GM23338 (cell line): ENCODE measurements at regions not wholly inside any gene's neighbourhood (a gene's known extent, or its start where the extent isn't known, plus 50 kb on each side); places are given as distances from the start of the nearest gene placed in this dataset.

ENCODE experiments used
- ATAC-seq: fragments of 200-7000 bp; cut with Tn5 transposase; 3 replicates; pipeline ENCODE4 v1.9.1; 2020
- DNase-seq: peaks from one replicate; pipeline ENCODE4 v3.0.0-alpha.2; 2015; ENCODE audit warnings: low spot score
- H2AFZ ChIP-seq: fragments of 200-600 bp; sonication (generic); 2 replicates; pipeline ENCODE4 v1.8.0; 2016; ENCODE audit warnings: antibody characterized with exemption, mild to moderate bottlenecking, moderate library complexity
- H3F3A ChIP-seq: fragments of 200-600 bp; sonication (generic); replicated peaks from 2 replicates; pipeline ENCODE4 v1.8.0; 2017; ENCODE audit warnings: antibody characterized with exemption, mixed run types, low read depth
- H3K27ac ChIP-seq: fragments of 200-600 bp; sonication (generic); 2 replicates; pipeline ENCODE4 v1.6.1; 2016; ENCODE audit warnings: low read depth
- H3K27me3 ChIP-seq: fragments of 200-600 bp; sonication (generic); 2 replicates; pipeline ENCODE4 v1.8.0; 2016; ENCODE audit warnings: mild to moderate bottlenecking, mixed run types, moderate library complexity; ENCODE audit not compliant: insufficient read depth
- H3K36me3 ChIP-seq: fragments of 200-600 bp; sonication (generic); 2 replicates; pipeline ENCODE4 v1.8.0; 2016; ENCODE audit warnings: mild to moderate bottlenecking; ENCODE audit not compliant: insufficient read depth
- H3K4me1 ChIP-seq: fragments of 200-600 bp; sonication (generic); 2 replicates; pipeline ENCODE4 v1.8.0; 2016; ENCODE audit warnings: mild to moderate bottlenecking, moderate library complexity; ENCODE audit not compliant: insufficient read depth
- H3K4me2 ChIP-seq: fragments of 200-600 bp; sonication (generic); 2 replicates; pipeline ENCODE4 v1.7.1; 2017; ENCODE audit warnings: mixed run types
- H3K4me3 ChIP-seq: fragments of 200-600 bp; sonication (generic); 2 replicates; pipeline ENCODE4 v1.6.1; 2016; ENCODE audit warnings: mixed run types
- H3K79me2 ChIP-seq: fragments of 200-600 bp; sonication (generic); replicated peaks from 2 replicates; pipeline ENCODE4 v1.8.0; 2017; ENCODE audit warnings: mild to moderate bottlenecking; ENCODE audit not compliant: insufficient read depth
- H3K9me2 ChIP-seq: fragments of 200-600 bp; sonication (generic); 2 replicates; pipeline ENCODE4 v1.8.0; 2017; ENCODE audit not compliant: insufficient read depth
- H4K20me1 ChIP-seq: fragments of 200-600 bp; sonication (generic); replicated peaks from 2 replicates; pipeline ENCODE4 v1.8.0; 2017; ENCODE audit warnings: mild to moderate bottlenecking; ENCODE audit not compliant: insufficient read depth
- H3K27ac Mint-ChIP-seq: 2 replicates; pipeline ENCODE4 v1.8.0; 2020; ENCODE audit warnings: inconsistent platforms, mild to moderate bottlenecking, moderate library complexity, mixed read lengths
- H3K27me3 Mint-ChIP-seq: 3 replicates; pipeline ENCODE4 v1.8.0; 2022; ENCODE audit warnings: low read depth, mild to moderate bottlenecking, moderate library complexity, mixed read lengths, inconsistent platforms; ENCODE audit not compliant: insufficient read depth, poor library complexity
- H3K36me3 Mint-ChIP-seq: 3 replicates; pipeline ENCODE4 v1.8.0; 2021; ENCODE audit warnings: low read depth, mild to moderate bottlenecking, inconsistent platforms, moderate library complexity, mixed read lengths
- H3K4me1 Mint-ChIP-seq: 3 replicates; pipeline ENCODE4 v1.8.0; 2020; ENCODE audit warnings: mild to moderate bottlenecking, inconsistent platforms, mixed read lengths
- H3K4me3 Mint-ChIP-seq: 3 replicates; pipeline ENCODE4 v1.8.0; 2021; ENCODE audit warnings: moderate library complexity, mild to moderate bottlenecking, inconsistent platforms, mixed read lengths
- H3K9me3 Mint-ChIP-seq: 3 replicates; pipeline ENCODE4 v1.8.0; 2020; ENCODE audit warnings: moderate library complexity, mild to moderate bottlenecking, inconsistent platforms, mixed read lengths
- CREB1 ChIP-seq: fragments of 250-450 bp; sonication (Bioruptor Pico); IDR thresholded peaks from 2 replicates; pipeline ENCODE4 v1.5.0; 2020; ENCODE audit warnings: low read depth, mild to moderate bottlenecking, moderate library complexity
- EZH2 ChIP-seq: fragments of 200-600 bp; sonication (generic); IDR thresholded peaks from one replicate; pipeline ENCODE4 v1.8.0; 2017; ENCODE audit warnings: antibody characterized with exemption, mild to moderate bottlenecking, low read depth; ENCODE audit not compliant: unreplicated experiment
- EZH2phosphoT487 ChIP-seq: fragments of 200-600 bp; sonication (generic); IDR thresholded peaks from one replicate; pipeline ENCODE4 v1.8.1; 2018; ENCODE audit warnings: antibody characterized with exemption; ENCODE audit not compliant: unreplicated experiment
- JUNB ChIP-seq: IDR thresholded peaks from one replicate; pipeline ENCODE4 v1.6.1; 2016; ENCODE audit warnings: antibody characterized with exemption; ENCODE audit not compliant: unreplicated experiment
- NANOG ChIP-seq: IDR thresholded peaks from 2 replicates; pipeline ENCODE4 v1.6.1; 2016; ENCODE audit warnings: antibody characterized with exemption, borderline replicate concordance
- POLR2AphosphoS5 ChIP-seq: IDR thresholded peaks from 2 replicates; pipeline ENCODE4 v1.6.1; 2016; ENCODE audit warnings: antibody characterized with exemption, low read depth
- STAT1 ChIP-seq: IDR thresholded peaks from one replicate; pipeline ENCODE4 v1.6.1; 2016; ENCODE audit warnings: antibody characterized with exemption; ENCODE audit not compliant: unreplicated experiment
- ZNF114 ChIP-seq: fragments of 250-450 bp; sonication (Bioruptor Pico); IDR thresholded peaks from 2 replicates; pipeline ENCODE4 v1.5.0; 2020; ENCODE audit warnings: mild to moderate bottlenecking, moderate library complexity
- ZNF331 ChIP-seq: fragments of 250-450 bp; sonication (Bioruptor Pico); IDR thresholded peaks from 2 replicates; pipeline ENCODE4 v1.5.0; 2020; ENCODE audit warnings: low read depth, mild to moderate bottlenecking, moderate library complexity
- TF ChIP-seq, protein P1 (sequence below): fragments of 250-450 bp; sonication (Bioruptor Pico); IDR thresholded peaks from 2 replicates; pipeline ENCODE4 v1.5.0; 2020; ENCODE audit warnings: mild to moderate bottlenecking, moderate library complexity
- TF ChIP-seq, protein P2 (sequence below): IDR thresholded peaks from one replicate; pipeline ENCODE4 v1.6.1; 2018; ENCODE audit warnings: antibody characterized with exemption; ENCODE audit not compliant: unreplicated experiment
- TF ChIP-seq, protein P3 (sequence below), 2 experiments: fragments of 200-600 bp in 1 of 2; sonication (generic) in 1 of 2; conservative IDR thresholded peaks; 2 replicates each; pipeline versions ENCODE4 v1.5.1 to v1.6.1; 2016 to 2017; ENCODE audit warnings: antibody characterized with exemption in 2 of 2, low read depth in 2 of 2, mild to moderate bottlenecking in 2 of 2, moderate library complexity in 1 of 2
- TF ChIP-seq, protein P4 (sequence below): IDR thresholded peaks from 2 replicates; pipeline ENCODE4 v1.6.1; 2016; ENCODE audit warnings: antibody characterized with exemption

DNA sequence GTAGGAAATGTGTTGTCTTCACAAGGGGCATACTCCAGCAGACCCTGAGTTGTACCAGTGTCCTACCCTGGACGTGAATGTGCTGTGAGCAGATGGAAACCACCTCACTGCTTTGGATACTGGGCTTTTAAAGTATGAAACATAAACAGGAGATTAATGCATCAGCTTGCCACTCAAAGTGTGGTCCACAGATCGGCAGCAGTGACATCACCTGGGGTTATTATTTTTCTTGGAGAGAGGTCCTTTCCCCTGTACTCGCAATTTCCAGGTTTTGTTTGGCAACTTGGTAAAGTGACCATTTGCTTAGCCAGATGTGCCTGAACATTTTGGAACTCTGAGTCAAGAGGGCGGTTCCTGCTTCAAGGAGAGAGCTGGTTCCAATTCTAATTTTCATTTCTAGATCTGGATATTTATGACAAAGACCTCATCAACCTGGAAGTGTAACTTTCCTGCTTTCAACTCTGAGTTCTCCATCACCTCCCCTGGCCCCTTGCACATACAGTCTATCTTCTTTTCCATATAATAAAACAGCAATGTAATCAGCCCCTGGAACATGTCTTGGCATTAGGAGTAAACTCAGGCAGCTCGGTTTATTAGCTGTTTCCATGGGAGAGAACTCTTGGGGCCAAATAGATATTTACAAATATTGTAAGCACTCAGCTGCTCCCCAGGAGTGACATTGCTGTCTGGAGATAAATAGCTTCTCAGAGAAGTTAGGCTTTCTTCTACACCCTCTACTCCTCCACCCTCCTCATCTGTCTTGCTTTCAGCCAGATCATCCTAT is 237.0 kb upstream of the TBX3 start:
- Histone ChIP-seq H3K27ac (no peak overlapping the region), H4K20me1 (no peaks in the 10 kb centered on the region), H3K4me3 (no peak overlapping the region), H3K9me2 (no peaks in the 10 kb centered on the region; the same call in 1 of the 2 replicates), H3K4me1 (no peaks in the 10 kb centered on the region), H3K79me2 (no peaks in the 10 kb centered on the region), H3F3A (no peaks in the 10 kb centered on the region), H3K4me2 (no peak overlapping the region), H3K27me3 (no peaks in the 10 kb centered on the region), H2AFZ (0 out of 2 replicates have a peak overlapping the region, but pooled peaks have one; percentile 7), H3K36me3 (no peaks in the 10 kb centered on the region)
- ATAC-seq: no peak
- Mint-ChIP-seq H3K4me3 (no peak overlapping the region), H3K4me1 (no peaks in the 10 kb centered on the region; the same call in 1 of the 3 replicates), H3K27me3 (no peaks in the 10 kb centered on the region), H3K9me3 (no peaks in the 10 kb centered on the region; the same call in 2 of the 3 replicates), H3K27ac (no peak overlapping the region), H3K36me3 (no peaks in the 10 kb centered on the region)
- TF ChIP-seq, protein P1, sequence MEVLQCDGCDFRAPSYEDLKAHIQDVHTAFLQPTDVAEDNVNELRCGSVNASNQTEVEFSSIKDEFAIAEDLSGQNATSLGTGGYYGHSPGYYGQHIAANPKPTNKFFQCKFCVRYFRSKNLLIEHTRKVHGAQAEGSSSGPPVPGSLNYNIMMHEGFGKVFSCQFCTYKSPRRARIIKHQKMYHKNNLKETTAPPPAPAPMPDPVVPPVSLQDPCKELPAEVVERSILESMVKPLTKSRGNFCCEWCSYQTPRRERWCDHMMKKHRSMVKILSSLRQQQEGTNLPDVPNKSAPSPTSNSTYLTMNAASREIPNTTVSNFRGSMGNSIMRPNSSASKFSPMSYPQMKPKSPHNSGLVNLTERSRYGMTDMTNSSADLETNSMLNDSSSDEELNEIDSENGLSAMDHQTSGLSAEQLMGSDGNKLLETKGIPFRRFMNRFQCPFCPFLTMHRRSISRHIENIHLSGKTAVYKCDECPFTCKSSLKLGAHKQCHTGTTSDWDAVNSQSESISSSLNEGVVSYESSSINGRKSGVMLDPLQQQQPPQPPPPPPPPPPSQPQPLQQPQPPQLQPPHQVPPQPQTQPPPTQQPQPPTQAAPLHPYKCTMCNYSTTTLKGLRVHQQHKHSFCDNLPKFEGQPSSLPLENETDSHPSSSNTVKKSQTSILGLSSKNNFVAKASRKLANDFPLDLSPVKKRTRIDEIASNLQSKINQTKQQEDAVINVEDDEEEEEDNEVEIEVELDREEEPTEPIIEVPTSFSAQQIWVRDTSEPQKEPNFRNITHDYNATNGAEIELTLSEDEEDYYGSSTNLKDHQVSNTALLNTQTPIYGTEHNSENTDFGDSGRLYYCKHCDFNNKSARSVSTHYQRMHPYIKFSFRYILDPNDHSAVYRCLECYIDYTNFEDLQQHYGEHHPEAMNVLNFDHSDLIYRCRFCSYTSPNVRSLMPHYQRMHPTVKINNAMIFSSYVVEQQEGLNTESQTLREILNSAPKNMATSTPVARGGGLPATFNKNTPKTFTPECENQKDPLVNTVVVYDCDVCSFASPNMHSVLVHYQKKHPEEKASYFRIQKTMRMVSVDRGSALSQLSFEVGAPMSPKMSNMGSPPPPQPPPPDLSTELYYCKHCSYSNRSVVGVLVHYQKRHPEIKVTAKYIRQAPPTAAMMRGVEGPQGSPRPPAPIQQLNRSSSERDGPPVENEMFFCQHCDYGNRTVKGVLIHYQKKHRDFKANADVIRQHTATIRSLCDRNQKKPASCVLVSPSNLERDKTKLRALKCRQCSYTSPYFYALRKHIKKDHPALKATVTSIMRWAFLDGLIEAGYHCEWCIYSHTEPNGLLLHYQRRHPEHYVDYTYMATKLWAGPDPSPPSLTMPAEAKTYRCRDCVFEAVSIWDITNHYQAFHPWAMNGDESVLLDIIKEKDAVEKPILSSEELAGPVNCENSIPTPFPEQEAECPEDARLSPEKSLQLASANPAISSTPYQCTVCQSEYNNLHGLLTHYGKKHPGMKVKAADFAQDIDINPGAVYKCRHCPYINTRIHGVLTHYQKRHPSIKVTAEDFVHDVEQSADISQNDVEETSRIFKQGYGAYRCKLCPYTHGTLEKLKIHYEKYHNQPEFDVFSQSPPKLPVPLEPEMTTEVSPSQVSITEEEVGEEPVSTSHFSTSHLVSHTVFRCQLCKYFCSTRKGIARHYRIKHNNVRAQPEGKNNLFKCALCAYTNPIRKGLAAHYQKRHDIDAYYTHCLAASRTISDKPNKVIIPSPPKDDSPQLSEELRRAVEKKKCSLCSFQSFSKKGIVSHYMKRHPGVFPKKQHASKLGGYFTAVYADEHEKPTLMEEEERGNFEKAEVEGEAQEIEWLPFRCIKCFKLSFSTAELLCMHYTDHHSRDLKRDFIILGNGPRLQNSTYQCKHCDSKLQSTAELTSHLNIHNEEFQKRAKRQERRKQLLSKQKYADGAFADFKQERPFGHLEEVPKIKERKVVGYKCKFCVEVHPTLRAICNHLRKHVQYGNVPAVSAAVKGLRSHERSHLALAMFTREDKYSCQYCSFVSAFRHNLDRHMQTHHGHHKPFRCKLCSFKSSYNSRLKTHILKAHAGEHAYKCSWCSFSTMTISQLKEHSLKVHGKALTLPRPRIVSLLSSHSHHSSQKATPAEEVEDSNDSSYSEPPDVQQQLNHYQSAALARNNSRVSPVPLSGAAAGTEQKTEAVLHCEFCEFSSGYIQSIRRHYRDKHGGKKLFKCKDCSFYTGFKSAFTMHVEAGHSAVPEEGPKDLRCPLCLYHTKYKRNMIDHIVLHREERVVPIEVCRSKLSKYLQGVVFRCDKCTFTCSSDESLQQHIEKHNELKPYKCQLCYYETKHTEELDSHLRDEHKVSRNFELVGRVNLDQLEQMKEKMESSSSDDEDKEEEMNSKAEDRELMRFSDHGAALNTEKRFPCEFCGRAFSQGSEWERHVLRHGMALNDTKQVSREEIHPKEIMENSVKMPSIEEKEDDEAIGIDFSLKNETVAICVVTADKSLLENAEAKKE (CRISPR knock-in tag): no peak
- TF ChIP-seq NANOG (no peak), ZNF114 (CRISPR knock-in tag) (no peak), EZH2 (no peak), POLR2AphosphoS5 (no peak), ZNF331 (CRISPR knock-in tag) (no peak), EZH2phosphoT487 (no peak), JUNB (no peak), STAT1 (no peak), CREB1 (no peak)
- TF ChIP-seq, protein P2, sequence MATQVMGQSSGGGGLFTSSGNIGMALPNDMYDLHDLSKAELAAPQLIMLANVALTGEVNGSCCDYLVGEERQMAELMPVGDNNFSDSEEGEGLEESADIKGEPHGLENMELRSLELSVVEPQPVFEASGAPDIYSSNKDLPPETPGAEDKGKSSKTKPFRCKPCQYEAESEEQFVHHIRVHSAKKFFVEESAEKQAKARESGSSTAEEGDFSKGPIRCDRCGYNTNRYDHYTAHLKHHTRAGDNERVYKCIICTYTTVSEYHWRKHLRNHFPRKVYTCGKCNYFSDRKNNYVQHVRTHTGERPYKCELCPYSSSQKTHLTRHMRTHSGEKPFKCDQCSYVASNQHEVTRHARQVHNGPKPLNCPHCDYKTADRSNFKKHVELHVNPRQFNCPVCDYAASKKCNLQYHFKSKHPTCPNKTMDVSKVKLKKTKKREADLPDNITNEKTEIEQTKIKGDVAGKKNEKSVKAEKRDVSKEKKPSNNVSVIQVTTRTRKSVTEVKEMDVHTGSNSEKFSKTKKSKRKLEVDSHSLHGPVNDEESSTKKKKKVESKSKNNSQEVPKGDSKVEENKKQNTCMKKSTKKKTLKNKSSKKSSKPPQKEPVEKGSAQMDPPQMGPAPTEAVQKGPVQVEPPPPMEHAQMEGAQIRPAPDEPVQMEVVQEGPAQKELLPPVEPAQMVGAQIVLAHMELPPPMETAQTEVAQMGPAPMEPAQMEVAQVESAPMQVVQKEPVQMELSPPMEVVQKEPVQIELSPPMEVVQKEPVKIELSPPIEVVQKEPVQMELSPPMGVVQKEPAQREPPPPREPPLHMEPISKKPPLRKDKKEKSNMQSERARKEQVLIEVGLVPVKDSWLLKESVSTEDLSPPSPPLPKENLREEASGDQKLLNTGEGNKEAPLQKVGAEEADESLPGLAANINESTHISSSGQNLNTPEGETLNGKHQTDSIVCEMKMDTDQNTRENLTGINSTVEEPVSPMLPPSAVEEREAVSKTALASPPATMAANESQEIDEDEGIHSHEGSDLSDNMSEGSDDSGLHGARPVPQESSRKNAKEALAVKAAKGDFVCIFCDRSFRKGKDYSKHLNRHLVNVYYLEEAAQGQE: no peak
- TF ChIP-seq, protein P3, sequence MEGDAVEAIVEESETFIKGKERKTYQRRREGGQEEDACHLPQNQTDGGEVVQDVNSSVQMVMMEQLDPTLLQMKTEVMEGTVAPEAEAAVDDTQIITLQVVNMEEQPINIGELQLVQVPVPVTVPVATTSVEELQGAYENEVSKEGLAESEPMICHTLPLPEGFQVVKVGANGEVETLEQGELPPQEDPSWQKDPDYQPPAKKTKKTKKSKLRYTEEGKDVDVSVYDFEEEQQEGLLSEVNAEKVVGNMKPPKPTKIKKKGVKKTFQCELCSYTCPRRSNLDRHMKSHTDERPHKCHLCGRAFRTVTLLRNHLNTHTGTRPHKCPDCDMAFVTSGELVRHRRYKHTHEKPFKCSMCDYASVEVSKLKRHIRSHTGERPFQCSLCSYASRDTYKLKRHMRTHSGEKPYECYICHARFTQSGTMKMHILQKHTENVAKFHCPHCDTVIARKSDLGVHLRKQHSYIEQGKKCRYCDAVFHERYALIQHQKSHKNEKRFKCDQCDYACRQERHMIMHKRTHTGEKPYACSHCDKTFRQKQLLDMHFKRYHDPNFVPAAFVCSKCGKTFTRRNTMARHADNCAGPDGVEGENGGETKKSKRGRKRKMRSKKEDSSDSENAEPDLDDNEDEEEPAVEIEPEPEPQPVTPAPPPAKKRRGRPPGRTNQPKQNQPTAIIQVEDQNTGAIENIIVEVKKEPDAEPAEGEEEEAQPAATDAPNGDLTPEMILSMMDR (conservative IDR thresholded peaks at IDR 0.05; ENCODE audit: low read depth in 2 of 2): no peak
- TF ChIP-seq, protein P4, sequence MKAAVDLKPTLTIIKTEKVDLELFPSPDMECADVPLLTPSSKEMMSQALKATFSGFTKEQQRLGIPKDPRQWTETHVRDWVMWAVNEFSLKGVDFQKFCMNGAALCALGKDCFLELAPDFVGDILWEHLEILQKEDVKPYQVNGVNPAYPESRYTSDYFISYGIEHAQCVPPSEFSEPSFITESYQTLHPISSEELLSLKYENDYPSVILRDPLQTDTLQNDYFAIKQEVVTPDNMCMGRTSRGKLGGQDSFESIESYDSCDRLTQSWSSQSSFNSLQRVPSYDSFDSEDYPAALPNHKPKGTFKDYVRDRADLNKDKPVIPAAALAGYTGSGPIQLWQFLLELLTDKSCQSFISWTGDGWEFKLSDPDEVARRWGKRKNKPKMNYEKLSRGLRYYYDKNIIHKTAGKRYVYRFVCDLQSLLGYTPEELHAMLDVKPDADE: no peak
- DNase-seq: no peak
